ENCODE measurements at regions not wholly inside any gene's neighbourhood (a gene's known extent, or its start where the extent isn't known, plus 50 kb on each side); places are given as distances from the start of the nearest gene placed in this dataset.
"Not testable (repeated sequence)": the region's sequence is repeated elsewhere in the genome, so short reads cannot be mapped to it uniquely, and the experiment has no call there.

- H3K4me3 ChIP-seq (ENCODE audit: low read length in 2 of 2): no peak overlapping the region
- H3K27ac ChIP-seq (ENCODE audit: low read depth in 1 of 2, low read length in 1 of 2): no peak overlapping the region
- no peaks in the 10 kb centered on the region for H3K4me1 ChIP-seq (ENCODE audit: control insufficient read depth in 2 of 2, insufficient read depth in 2 of 2, low read length in 2 of 2)
- no peaks in the 10 kb centered on the region for H3K36me3 ChIP-seq (ENCODE audit: control insufficient read depth in 2 of 2, insufficient read depth in 2 of 2, low read length in 1 of 2)
- DNase-seq (ENCODE audit: low read depth in 6 of 9, low spot score in 9 of 9): no peak
- peaks cover 0 to 24% of the 10 kb centered on the region in 2 donors for H3K9me3 ChIP-seq (ENCODE audit: control insufficient read depth in 2 of 2, insufficient read depth in 1 of 2, low read length in 1 of 2)
- H3K27me3 ChIP-seq (ENCODE audit: control insufficient read depth in 2 of 2, insufficient read depth in 1 of 2, low read length in 1 of 2): no peaks in the 10 kb centered on the region
Observed at GRCh38 chr18:4536447-4536846, 81.3 kb upstream of the DLGAP1 start.

DNA sequence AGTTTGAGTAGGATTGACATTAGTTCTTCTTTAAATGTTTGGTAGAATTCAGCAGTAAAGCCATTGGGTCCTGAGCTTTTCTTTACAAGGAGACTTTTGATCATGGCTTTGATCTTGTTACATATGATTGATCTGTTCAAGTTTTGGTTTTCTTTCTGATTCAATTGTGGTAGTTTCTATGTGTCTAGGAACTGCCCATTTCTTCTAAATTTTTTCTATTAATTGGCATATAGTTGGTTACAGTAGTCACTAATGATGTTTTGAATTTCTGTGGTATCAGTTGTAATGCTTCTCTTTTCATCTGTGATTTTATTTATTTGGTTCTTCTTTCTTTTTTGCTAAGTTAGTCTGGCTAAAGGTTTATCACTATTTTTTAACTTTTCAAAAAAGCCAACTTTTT is 73.3 kb upstream of the DLGAP1 start:
- Histone ChIP-seq H3K36me3 (ENCODE audit: control insufficient read depth in 2 of 2, insufficient read depth in 2 of 2, low read length in 1 of 2) (no peaks in the 10 kb centered on the region), H3K4me3 (ENCODE audit: low read length in 2 of 2) (no peak overlapping the region), H3K9me3 (ENCODE audit: control insufficient read depth in 2 of 2, insufficient read depth in 1 of 2, low read length in 1 of 2) (peaks cover 0 to 16% of the 10 kb centered on the region in 2 donors), H3K27ac (ENCODE audit: low read depth in 1 of 2, low read length in 1 of 2) (no peak overlapping the region), H3K4me1 (ENCODE audit: control insufficient read depth in 2 of 2, insufficient read depth in 2 of 2, low read length in 2 of 2) (no peaks in the 10 kb centered on the region), H3K27me3 (ENCODE audit: control insufficient read depth in 2 of 2, insufficient read depth in 1 of 2, low read length in 1 of 2) (no peaks in the 10 kb centered on the region)
- no peak for DNase-seq (ENCODE audit: low read depth in 6 of 9, low spot score in 9 of 9)

GRCh38 chr18:4527826-4528225 is 72.7 kb upstream of the DLGAP1 start:
- H3K27ac ChIP-seq (ENCODE audit: low read depth in 1 of 2, low read length in 1 of 2); DNase-seq (ENCODE audit: low read depth in 6 of 9, low spot score in 9 of 9); H3K36me3 ChIP-seq (ENCODE audit: control insufficient read depth in 2 of 2, insufficient read depth in 2 of 2, low read length in 1 of 2); H3K4me3 ChIP-seq (ENCODE audit: low read length in 2 of 2); H3K27me3 ChIP-seq (ENCODE audit: control insufficient read depth in 2 of 2, insufficient read depth in 1 of 2, low read length in 1 of 2); H3K4me1 ChIP-seq (ENCODE audit: control insufficient read depth in 2 of 2, insufficient read depth in 2 of 2, low read length in 2 of 2): not testable (repeated sequence)
- H3K9me3 ChIP-seq (ENCODE audit: control insufficient read depth in 2 of 2, insufficient read depth in 1 of 2, low read length in 1 of 2): peaks cover 0 to 13% of the 10 kb centered on the region in 2 donors
- 57% methylated on average over 10 of the region's 10 CpGs for WGBS

GRCh38 chr18:4524096-4524495 is 69.0 kb upstream of the DLGAP1 start:
- 75% methylated on average over 4 of the region's 4 CpGs for WGBS
- no peaks in the 10 kb centered on the region for H3K27me3 ChIP-seq (ENCODE audit: control insufficient read depth in 2 of 2, insufficient read depth in 1 of 2, low read length in 1 of 2)
- H3K27ac ChIP-seq (ENCODE audit: low read depth in 1 of 2, low read length in 1 of 2): no peak overlapping the region
- H3K9me3 ChIP-seq (ENCODE audit: control insufficient read depth in 2 of 2, insufficient read depth in 1 of 2, low read length in 1 of 2): peaks cover 0 to 8% of the 10 kb centered on the region in 2 donors
- DNase-seq (ENCODE audit: low read depth in 6 of 9, low spot score in 9 of 9): no peak
- H3K36me3 ChIP-seq (ENCODE audit: control insufficient read depth in 2 of 2, insufficient read depth in 2 of 2, low read length in 1 of 2): no peaks in the 10 kb centered on the region
- no peak overlapping the region for H3K4me3 ChIP-seq (ENCODE audit: low read length in 2 of 2)
- H3K4me1 ChIP-seq (ENCODE audit: control insufficient read depth in 2 of 2, insufficient read depth in 2 of 2, low read length in 2 of 2): no peaks in the 10 kb centered on the region

- no peak overlapping the region for H3K4me3 ChIP-seq (ENCODE audit: low read length in 2 of 2)
- H3K36me3 ChIP-seq (ENCODE audit: control insufficient read depth in 2 of 2, insufficient read depth in 2 of 2, low read length in 1 of 2): no peaks in the 10 kb centered on the region
- WGBS: 91% methylated on average over 6 of the region's 6 CpGs
- no peaks in the 10 kb centered on the region for H3K27me3 ChIP-seq (ENCODE audit: control insufficient read depth in 2 of 2, insufficient read depth in 1 of 2, low read length in 1 of 2)
- H3K9me3 ChIP-seq (ENCODE audit: control insufficient read depth in 2 of 2, insufficient read depth in 1 of 2, low read length in 1 of 2): peaks cover 3 to 20% of the 10 kb centered on the region in 2 donors
- DNase-seq (ENCODE audit: low read depth in 6 of 9, low spot score in 9 of 9): no peak
- H3K4me1 ChIP-seq (ENCODE audit: control insufficient read depth in 2 of 2, insufficient read depth in 2 of 2, low read length in 2 of 2): no peaks in the 10 kb centered on the region
- H3K27ac ChIP-seq (ENCODE audit: low read depth in 1 of 2, low read length in 1 of 2): no peak overlapping the region
Observed at GRCh38 chr18:4511166-4511565, 56.1 kb upstream of the DLGAP1 start.

GRCh38 chr18:4510711-4511110 is 55.6 kb upstream of the DLGAP1 start:
- Histone ChIP-seq H3K4me1 (ENCODE audit: control insufficient read depth in 2 of 2, insufficient read depth in 2 of 2, low read length in 2 of 2) (no peaks in the 10 kb centered on the region), H3K27me3 (ENCODE audit: control insufficient read depth in 2 of 2, insufficient read depth in 1 of 2, low read length in 1 of 2) (no peaks in the 10 kb centered on the region), H3K9me3 (ENCODE audit: control insufficient read depth in 2 of 2, insufficient read depth in 1 of 2, low read length in 1 of 2) (peaks cover 3 to 20% of the 10 kb centered on the region in 2 donors), H3K27ac (ENCODE audit: low read depth in 1 of 2, low read length in 1 of 2) (no peak overlapping the region), H3K36me3 (ENCODE audit: control insufficient read depth in 2 of 2, insufficient read depth in 2 of 2, low read length in 1 of 2) (no peaks in the 10 kb centered on the region), H3K4me3 (ENCODE audit: low read length in 2 of 2) (no peak overlapping the region)
- WGBS: 93% methylated on average over 1 of the region's 1 CpG
- peak in 3 of 9 donors; percentile 1 to 19 (median 3) for DNase-seq (ENCODE audit: low read depth in 6 of 9, low spot score in 9 of 9)

- Histone ChIP-seq H3K4me3 (ENCODE audit: low read length in 2 of 2) (no peak overlapping the region), H3K9me3 (ENCODE audit: control insufficient read depth in 2 of 2, insufficient read depth in 1 of 2, low read length in 1 of 2) (peaks cover 3 to 20% of the 10 kb centered on the region in 2 donors), H3K27me3 (ENCODE audit: control insufficient read depth in 2 of 2, insufficient read depth in 1 of 2, low read length in 1 of 2) (no peaks in the 10 kb centered on the region), H3K27ac (ENCODE audit: low read depth in 1 of 2, low read length in 1 of 2) (no peak overlapping the region), H3K36me3 (ENCODE audit: control insufficient read depth in 2 of 2, insufficient read depth in 2 of 2, low read length in 1 of 2) (no peaks in the 10 kb centered on the region), H3K4me1 (ENCODE audit: control insufficient read depth in 2 of 2, insufficient read depth in 2 of 2, low read length in 2 of 2) (no peaks in the 10 kb centered on the region)
- no peak for DNase-seq (ENCODE audit: low read depth in 6 of 9, low spot score in 9 of 9)
- 95% methylated on average over 9 of the region's 9 CpGs for WGBS
Observed at GRCh38 chr18:4510160-4510559, 55.1 kb upstream of the DLGAP1 start.
